Uterus (tissue), 3 donors: ENCODE measurements at regions not wholly inside any gene's neighbourhood (a gene's known extent, or its start where the extent isn't known, plus 50 kb on each side); places are given as distances from the start of the nearest gene placed in this dataset.

Source experiments
- DNase-seq, 2 donors: peaks; one replicate each; pipeline ENCODE4 v3.0.0-alpha.2; 2019 to 2020
- H3K27ac ChIP-seq, 2 donors: fragments of 200-600 bp; sonication (generic); 1 replicate in 1 of 2; 2 replicates in 1 of 2; pipeline ENCODE4 v1.5.1; 2016 to 2018
- H3K27me3 ChIP-seq, 2 donors: fragments of 200-600 bp; sonication (generic); one replicate each; pipeline ENCODE4 v1.5.1; 2018 to 2019; ENCODE audit warnings: control low read depth in 1 of 2
- H3K36me3 ChIP-seq, 2 donors: fragments of 200-600 bp; sonication (generic); one replicate each; pipeline ENCODE4 v1.5.1; 2019; ENCODE audit warnings: control low read depth in 1 of 2
- H3K4me1 ChIP-seq, 2 donors: fragments of 200-600 bp; sonication (generic); one replicate each; pipeline ENCODE4 v1.5.1; 2018 to 2019; ENCODE audit warnings: control low read depth in 1 of 2
- H3K4me3 ChIP-seq, 2 donors: fragments of 200-600 bp; sonication (generic); 1 replicate in 1 of 2; 2 replicates in 1 of 2; pipeline ENCODE4 v1.5.1; 2018 to 2019; ENCODE audit warnings: mild to moderate bottlenecking in 1 of 2
- H3K9me3 ChIP-seq, 2 donors: fragments of 200-600 bp; sonication (generic); one replicate each; pipeline ENCODE4 v1.5.1; 2019; ENCODE audit warnings: control low read depth in 1 of 2
- CTCF ChIP-seq, 4 experiments: fragments of 200-600 bp in 2 of 4; fragments of 450-650 bp in 2 of 4; sonication (generic) in 2 of 4; IDR thresholded peaks; one replicate each; pipeline ENCODE4 v1.5.1; 2016 to 2019; ENCODE audit warnings: antibody characterized with exemption in 4 of 4, mild to moderate bottlenecking in 2 of 4, moderate library complexity in 1 of 4
- POLR2A ChIP-seq, 2 donors: fragments of 450-650 bp; IDR thresholded peaks; one replicate each; pipeline ENCODE4 v1.6.1; 2016; ENCODE audit warnings: antibody characterized with exemption in 2 of 2, mild to moderate bottlenecking in 1 of 2, moderate library complexity in 1 of 2
- intact Hi-C: fragments of 100-400 bp; cut with DNase I; formaldehyde crosslinking; loops from one replicate; pipeline ENCODE4 v1.15.1; 2023; ENCODE audit warnings: low total_unique reads
- donor health status: DM: yes; HTN: yes; CAD: no.

DNA sequence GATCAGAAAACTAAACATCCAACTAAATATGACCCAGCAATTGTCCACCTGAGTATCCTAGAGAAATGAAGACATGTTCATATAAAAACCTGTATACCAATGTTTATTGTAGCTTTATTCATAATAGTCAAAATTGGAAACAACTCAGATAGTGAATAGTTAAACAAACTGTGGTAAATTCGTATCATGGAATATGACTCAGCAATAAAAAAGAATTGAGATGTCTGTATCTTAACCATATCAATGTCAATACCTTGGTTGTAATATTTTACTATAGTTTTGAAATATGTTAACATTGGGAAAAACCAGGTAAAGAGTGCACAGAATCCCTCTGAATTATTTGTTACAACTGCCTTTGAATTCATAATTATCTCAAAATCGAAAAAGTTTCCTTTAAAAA, 159.3 kb upstream of the GAP43 start:
- TF ChIP-seq CTCF (IDR thresholded peaks at IDR 0.05) (no peak), POLR2A (IDR thresholded peaks at IDR 0.05) (no peak)
- no peaks in the 10 kb centered on the region for H3K4me1 ChIP-seq
- no peak overlapping the region for H3K27ac ChIP-seq
- no peak for DNase-seq
- H3K9me3 ChIP-seq = no peaks in the 10 kb centered on the region
- H3K4me3 ChIP-seq = no peak overlapping the region
- no peaks in the 10 kb centered on the region for H3K27me3 ChIP-seq
- no peaks in the 10 kb centered on the region for H3K36me3 ChIP-seq
- intact Hi-C loops = no loop called here

DNA sequence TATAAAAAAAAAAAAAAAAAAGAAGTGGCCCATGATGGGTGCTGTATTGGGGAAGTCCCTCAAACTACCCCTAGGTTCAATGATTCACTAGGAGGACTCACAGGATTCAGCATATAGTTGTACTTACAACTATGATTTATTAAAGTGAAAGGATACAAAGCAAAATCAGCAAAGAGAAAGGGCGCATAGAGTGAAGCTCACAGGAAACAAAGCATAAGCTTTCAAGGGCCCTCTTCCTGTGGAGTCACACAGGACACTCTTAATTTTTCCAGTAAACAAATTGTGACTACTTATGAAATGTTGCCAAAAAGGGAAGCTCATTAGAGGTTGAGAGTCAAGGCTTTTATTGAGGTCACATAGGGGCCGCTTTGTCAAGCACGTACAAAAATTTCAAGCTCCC, 153.7 kb upstream of the GAP43 start:
- Histone ChIP-seq H3K4me3 (no peak overlapping the region), H3K4me1 (no peaks in the 10 kb centered on the region), H3K36me3 (no peaks in the 10 kb centered on the region), H3K27ac (no peak overlapping the region), H3K9me3 (no peaks in the 10 kb centered on the region), H3K27me3 (no peaks in the 10 kb centered on the region)
- no peak for TF ChIP-seq POLR2A (IDR thresholded peaks at IDR 0.05)
- no peak for TF ChIP-seq CTCF (IDR thresholded peaks at IDR 0.05)
- intact Hi-C loops = no loop called here
- DNase-seq = no peak

GRCh38 chr3:115470254-115470653, 153.1 kb upstream of the GAP43 start:
- no peaks in the 10 kb centered on the region for H3K27me3 ChIP-seq
- intact Hi-C loops = no loop called here
- DNase-seq = no peak
- no peaks in the 10 kb centered on the region for H3K4me1 ChIP-seq
- no peaks in the 10 kb centered on the region for H3K36me3 ChIP-seq
- no peak overlapping the region for H3K27ac ChIP-seq
- H3K4me3 ChIP-seq = no peak overlapping the region
- H3K9me3 ChIP-seq = no peaks in the 10 kb centered on the region
- TF ChIP-seq CTCF (IDR thresholded peaks at IDR 0.05) (no peak), POLR2A (IDR thresholded peaks at IDR 0.05) (no peak)

DNA sequence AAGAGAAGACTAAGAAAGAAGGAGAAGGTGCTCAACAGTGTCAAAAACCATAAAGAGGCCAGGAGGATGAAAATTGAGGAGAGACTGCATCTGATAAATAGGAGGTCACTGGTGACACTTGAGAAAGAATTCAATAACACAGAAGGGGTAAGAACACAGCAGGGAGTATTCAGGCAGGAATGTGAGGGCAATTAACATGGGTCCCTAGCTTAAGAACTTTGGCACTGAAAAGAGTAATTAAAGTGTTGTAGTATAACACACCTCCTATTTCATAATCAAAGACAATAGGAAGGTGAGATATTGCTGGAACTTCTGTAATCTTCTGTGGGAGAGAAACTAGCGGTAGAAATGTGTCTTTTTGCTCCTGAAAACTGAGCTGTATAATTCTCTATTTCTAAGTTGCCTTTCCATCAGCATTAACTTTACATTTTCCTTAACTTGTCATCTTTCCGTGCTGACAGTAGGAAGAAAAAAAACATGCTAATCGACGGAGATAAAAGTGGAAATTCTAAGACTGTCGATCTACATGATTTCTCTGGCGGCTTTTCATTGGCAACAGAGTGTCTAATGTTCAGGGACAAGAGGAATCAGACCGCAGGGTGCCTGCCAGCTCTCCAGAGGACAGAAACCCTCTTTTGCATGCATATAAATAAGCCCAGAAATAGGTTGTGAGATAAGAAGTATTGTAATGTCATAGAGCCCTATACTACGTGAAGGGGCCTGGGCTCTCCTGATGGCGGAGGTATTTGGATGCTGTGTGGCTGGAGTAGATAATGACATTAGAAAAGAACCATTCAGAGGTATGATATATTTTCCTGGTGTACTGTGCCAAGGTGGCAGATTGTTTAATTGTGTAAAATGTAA, 147.9 kb upstream of the GAP43 start:
- no peak for DNase-seq

More for the DNA sequence above, 147.9 kb upstream of the GAP43 start:
- Histone ChIP-seq H3K9me3 (no peaks in the 10 kb centered on the region), H3K4me1 (no peaks in the 10 kb centered on the region), H3K27ac (no peak overlapping the region), H3K27me3 (no peaks in the 10 kb centered on the region), H3K36me3 (no peaks in the 10 kb centered on the region), H3K4me3 (no peak overlapping the region)
- intact Hi-C loops = no loop called here
- TF ChIP-seq POLR2A (IDR thresholded peaks at IDR 0.05) (no peak), CTCF (IDR thresholded peaks at IDR 0.05) (no peak)
